Transverse colon (tissue), 4 donors: ENCODE measurements at regions not wholly inside any gene's neighbourhood (a gene's known extent, or its start where the extent isn't known, plus 50 kb on each side); places are given as distances from the start of the nearest gene placed in this dataset.

Source experiments
- POLR2A ChIP-seq: fragments of 450-650 bp; IDR thresholded peaks from one replicate; pipeline ENCODE4 v1.6.1; 2016; ENCODE audit warnings: antibody characterized with exemption, mild to moderate bottlenecking, moderate library complexity
- POLR2AphosphoS5 ChIP-seq, 3 donors: sonication (generic); formaldehyde crosslinking; IDR thresholded peaks; one replicate each; pipeline ENCODE4 v1.6.1; 2016; ENCODE audit warnings: antibody characterized with exemption in 3 of 3
- TF ChIP-seq, protein P1 (sequence below), 5 experiments: fragments of 200-600 bp in 3 of 5; fragments of 450-650 bp in 2 of 5; sonication (generic) in 3 of 5; IDR thresholded peaks; 1 replicate in 2 of 5; 2 replicates in 3 of 5; pipeline ENCODE4 v1.5.1; 2016 to 2017; ENCODE audit warnings: antibody characterized with exemption in 5 of 5, inconsistent platforms in 3 of 5, mild to moderate bottlenecking in 2 of 5, moderate library complexity in 1 of 5

- TF ChIP-seq, protein P1, sequence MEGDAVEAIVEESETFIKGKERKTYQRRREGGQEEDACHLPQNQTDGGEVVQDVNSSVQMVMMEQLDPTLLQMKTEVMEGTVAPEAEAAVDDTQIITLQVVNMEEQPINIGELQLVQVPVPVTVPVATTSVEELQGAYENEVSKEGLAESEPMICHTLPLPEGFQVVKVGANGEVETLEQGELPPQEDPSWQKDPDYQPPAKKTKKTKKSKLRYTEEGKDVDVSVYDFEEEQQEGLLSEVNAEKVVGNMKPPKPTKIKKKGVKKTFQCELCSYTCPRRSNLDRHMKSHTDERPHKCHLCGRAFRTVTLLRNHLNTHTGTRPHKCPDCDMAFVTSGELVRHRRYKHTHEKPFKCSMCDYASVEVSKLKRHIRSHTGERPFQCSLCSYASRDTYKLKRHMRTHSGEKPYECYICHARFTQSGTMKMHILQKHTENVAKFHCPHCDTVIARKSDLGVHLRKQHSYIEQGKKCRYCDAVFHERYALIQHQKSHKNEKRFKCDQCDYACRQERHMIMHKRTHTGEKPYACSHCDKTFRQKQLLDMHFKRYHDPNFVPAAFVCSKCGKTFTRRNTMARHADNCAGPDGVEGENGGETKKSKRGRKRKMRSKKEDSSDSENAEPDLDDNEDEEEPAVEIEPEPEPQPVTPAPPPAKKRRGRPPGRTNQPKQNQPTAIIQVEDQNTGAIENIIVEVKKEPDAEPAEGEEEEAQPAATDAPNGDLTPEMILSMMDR (IDR thresholded peaks at IDR 0.05): no peak
- TF ChIP-seq POLR2AphosphoS5 (IDR thresholded peaks at IDR 0.05): no peak
- TF ChIP-seq POLR2A: no peak
These were observed 237.5 kb upstream of the GNAI1 start for GRCh38 chr7:79897166-79897565.
